SK-N-SH (cell line): ENCODE measurements at regions not wholly inside any gene's neighbourhood (a gene's known extent, or its start where the extent isn't known, plus 50 kb on each side); places are given as distances from the start of the nearest gene placed in this dataset.

Experiments used
- CTCF ChIA-PET: fragments of 300-600, 350-600 bp; formaldehyde crosslinking; extraction: SDS; loops from one replicate; lab custom pipeline; 2021; lab: Yijun Ruan, JAX
- POLR2A ChIA-PET: fragments of 350-600 bp; sonication (Branson Sonifier 250); formaldehyde crosslinking; extraction: SDS; loops from one replicate; lab custom pipeline; 2020; ENCODE audit warnings: antibody characterized with exemption, inconsistent platforms; lab: Yijun Ruan, JAX
- DNase-seq: peaks from one replicate; pipeline ENCODE4 v3.0.0; 2012
- H2AFZ ChIP-seq: fragments of 200-600 bp; sonication (generic); 2 replicates; pipeline ENCODE4 v1.8.1; 2016; ENCODE audit warnings: antibody characterized with exemption, mild to moderate bottlenecking, low read depth
- H3F3A ChIP-seq: fragments of 200-600 bp; sonication (generic); replicated peaks from 2 replicates; pipeline ENCODE3; 2016; ENCODE audit warnings: antibody characterized with exemption, mild to moderate bottlenecking; ENCODE audit not compliant: insufficient read depth
- H3K27ac ChIP-seq, 2 experiments: fragments of 200-500 bp in 1 of 2; fragments of 200-600 bp in 1 of 2; sonication (Bioruptor generic) in 1 of 2; sonication (generic), shearing (Covaris generic) in 1 of 2; 2 replicates each; pipeline versions ENCODE4 v1.5.1 to v1.6.1; 2014 to 2016; ENCODE audit warnings: low read depth in 2 of 2, inconsistent platforms in 1 of 2, low read length in 1 of 2, mild to moderate bottlenecking in 1 of 2, mixed read lengths in 1 of 2
- H3K27me3 ChIP-seq: fragments of 200-600 bp; sonication (generic), shearing (Covaris generic); 2 replicates; pipeline ENCODE4 v1.6.1; 2016; ENCODE audit warnings: mixed run types; ENCODE audit not compliant: insufficient read depth
- H3K36me3 ChIP-seq, 2 experiments: fragments of 200-500 bp in 1 of 2; fragments of 200-600 bp in 1 of 2; sonication (Bioruptor generic) in 1 of 2; sonication (generic) in 1 of 2; replicated peaks in 1 of 2; 2 replicates each; pipeline versions ENCODE3 to v1.5.1; 2014 to 2016; ENCODE audit warnings: low read length in 1 of 2, mild to moderate bottlenecking in 1 of 2; ENCODE audit not compliant: insufficient read depth in 2 of 2, control insufficient read depth in 1 of 2
- H3K4me1 ChIP-seq, 2 experiments: fragments of 200-500 bp in 1 of 2; fragments of 200-600 bp in 1 of 2; sonication (Bioruptor generic) in 1 of 2; sonication (generic), shearing (Covaris generic) in 1 of 2; 2 replicates each; pipeline versions ENCODE4 v1.5.1 to v1.6.1; 2014 to 2016; ENCODE audit warnings: low read depth in 1 of 2, low read length in 1 of 2, mixed run types in 1 of 2; ENCODE audit not compliant: insufficient read depth in 2 of 2, control insufficient read depth in 1 of 2
- H3K4me2 ChIP-seq: fragments of 200-600 bp; sonication (generic), shearing (Covaris generic); 2 replicates; pipeline ENCODE4 v1.6.1; 2017; ENCODE audit warnings: mixed run types
- H3K4me3 ChIP-seq, 2 experiments: fragments of 200-500 bp in 1 of 2; fragments of 200-600 bp in 1 of 2; sonication (Bioruptor generic) in 1 of 2; sonication (generic), shearing (Covaris generic) in 1 of 2; 2 replicates each; pipeline versions ENCODE4 v1.5.1 to v1.8.1; 2014 to 2016; ENCODE audit warnings: low read depth in 2 of 2, inconsistent platforms in 1 of 2, low read length in 1 of 2, mild to moderate bottlenecking in 1 of 2, mixed read lengths in 1 of 2, moderate library complexity in 1 of 2
- H3K79me2 ChIP-seq: fragments of 200-600 bp; sonication (generic); 2 replicates; pipeline ENCODE4 v1.8.1; 2017; ENCODE audit warnings: mild to moderate bottlenecking; ENCODE audit not compliant: insufficient read depth
- H3K9ac ChIP-seq: fragments of 200-600 bp; sonication (generic); 2 replicates; pipeline ENCODE4 v1.6.1; 2017; ENCODE audit warnings: mixed run types
- H3K9me2 ChIP-seq: fragments of 200-600 bp; sonication (generic); 2 replicates; pipeline ENCODE4 v1.6.1; 2017; ENCODE audit warnings: mixed run types
- H3K9me3 ChIP-seq: fragments of 200-600 bp; sonication (generic); 2 replicates; pipeline ENCODE4 v1.6.1; 2017; ENCODE audit warnings: mixed run types, mild to moderate bottlenecking, moderate library complexity
- H4K20me1 ChIP-seq: fragments of 200-600 bp; sonication (generic); 2 replicates; pipeline ENCODE4 v1.6.1; 2017; ENCODE audit warnings: mild to moderate bottlenecking, mixed run types; ENCODE audit not compliant: insufficient read depth
- ELF1 ChIP-seq: IDR thresholded peaks from 2 replicates; pipeline ENCODE4 v1.4.0; 2012
- EP300 ChIP-seq, 2 experiments: IDR thresholded peaks; 2 replicates each; pipeline versions ENCODE4 v1.4.0 to v1.6.1; 2012; ENCODE audit warnings: borderline replicate concordance in 1 of 2, low read depth in 1 of 2, low read length in 1 of 2
- EZH2phosphoT487 ChIP-seq: fragments of 200-600 bp; sonication (generic); IDR thresholded peaks from 2 replicates; pipeline ENCODE4 v1.6.1; 2017; ENCODE audit warnings: low read depth, mixed run types, mild to moderate bottlenecking, antibody characterized with exemption, moderate library complexity, borderline replicate concordance
- FOXJ3 ChIP-seq: sonication (generic); formaldehyde crosslinking; IDR thresholded peaks from 2 replicates; pipeline ENCODE4 v1.5.1; 2020; ENCODE audit warnings: mild to moderate bottlenecking, missing genetic modification reagents
- FOXM1 ChIP-seq: IDR thresholded peaks from 2 replicates; pipeline ENCODE4 v1.4.0; 2012; ENCODE audit warnings: low read depth, mild to moderate bottlenecking
- GABPA ChIP-seq: IDR thresholded peaks from 2 replicates; pipeline ENCODE4 v1.4.0; 2012; ENCODE audit warnings: low read depth, mild to moderate bottlenecking
- GATA2 ChIP-seq: sonication (generic); formaldehyde crosslinking; IDR thresholded peaks from 2 replicates; pipeline ENCODE4 v1.5.0; 2020; ENCODE audit warnings: mild to moderate bottlenecking, missing genetic modification reagents
- MEF2A ChIP-seq: IDR thresholded peaks from 2 replicates; pipeline ENCODE4 v1.4.0; 2012; ENCODE audit warnings: low read depth, borderline replicate concordance
- NFIC ChIP-seq: IDR thresholded peaks from 2 replicates; pipeline ENCODE4 v1.4.0; 2012; ENCODE audit warnings: borderline replicate concordance
- RCOR1 ChIP-seq: fragments of 150-350 bp; IDR thresholded peaks from 2 replicates; pipeline ENCODE4 v1.6.1; 2017; ENCODE audit warnings: antibody characterized with exemption, low read length
- RXRA ChIP-seq: IDR thresholded peaks from 2 replicates; pipeline ENCODE4 v1.4.0; 2012; ENCODE audit warnings: low read depth, mild to moderate bottlenecking, borderline replicate concordance
- SIN3A ChIP-seq: IDR thresholded peaks from 2 replicates; pipeline ENCODE4 v1.6.1; 2012; ENCODE audit warnings: low read depth, mild to moderate bottlenecking, low read length, moderate library complexity, borderline replicate concordance
- YY1 ChIP-seq: IDR thresholded peaks from 2 replicates; pipeline ENCODE4 v1.4.0; 2012; ENCODE audit warnings: low read depth, mild to moderate bottlenecking
- WGBS: methylation state at CpG from one replicate; pipeline ENCODE4 v1.1.6; 2017; ENCODE audit warnings: low lambda C conversion rate; 5-methylcytosine and 5-hydroxymethylcytosine counted together
- TF ChIP-seq, protein P1 (sequence below): IDR thresholded peaks from 2 replicates; pipeline ENCODE4 v1.4.0; 2012; ENCODE audit warnings: low read depth, borderline replicate concordance
- TF ChIP-seq, protein P2 (sequence below): IDR thresholded peaks from 2 replicates; pipeline ENCODE4; 2012
- TF ChIP-seq, protein P3 (sequence below): IDR thresholded peaks from 2 replicates; pipeline ENCODE4 v1.6.1; 2012; ENCODE audit warnings: mild to moderate bottlenecking, low read depth, low read length, moderate library complexity

DNA sequence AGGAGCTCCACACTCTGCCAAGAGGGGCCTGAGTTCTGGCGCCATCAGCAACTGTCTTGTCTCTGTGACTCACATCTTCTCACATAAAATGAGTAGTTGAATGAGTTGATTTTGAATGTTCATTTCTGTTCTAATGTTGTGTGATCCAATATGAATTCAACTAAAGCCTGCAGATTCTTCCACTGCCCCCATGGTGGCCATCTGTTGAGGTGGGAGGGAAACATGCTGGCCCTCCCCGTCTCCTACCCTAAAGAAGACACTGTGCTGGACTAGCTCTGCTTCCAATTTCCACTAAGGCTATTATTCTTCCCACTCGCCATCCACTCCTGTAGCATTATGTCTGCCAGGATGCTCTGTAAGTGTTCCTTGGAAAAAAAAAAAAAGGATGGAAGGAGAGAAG lies 555.6 kb upstream of the LARGE1 start (continued):
- TF ChIP-seq, protein P1, sequence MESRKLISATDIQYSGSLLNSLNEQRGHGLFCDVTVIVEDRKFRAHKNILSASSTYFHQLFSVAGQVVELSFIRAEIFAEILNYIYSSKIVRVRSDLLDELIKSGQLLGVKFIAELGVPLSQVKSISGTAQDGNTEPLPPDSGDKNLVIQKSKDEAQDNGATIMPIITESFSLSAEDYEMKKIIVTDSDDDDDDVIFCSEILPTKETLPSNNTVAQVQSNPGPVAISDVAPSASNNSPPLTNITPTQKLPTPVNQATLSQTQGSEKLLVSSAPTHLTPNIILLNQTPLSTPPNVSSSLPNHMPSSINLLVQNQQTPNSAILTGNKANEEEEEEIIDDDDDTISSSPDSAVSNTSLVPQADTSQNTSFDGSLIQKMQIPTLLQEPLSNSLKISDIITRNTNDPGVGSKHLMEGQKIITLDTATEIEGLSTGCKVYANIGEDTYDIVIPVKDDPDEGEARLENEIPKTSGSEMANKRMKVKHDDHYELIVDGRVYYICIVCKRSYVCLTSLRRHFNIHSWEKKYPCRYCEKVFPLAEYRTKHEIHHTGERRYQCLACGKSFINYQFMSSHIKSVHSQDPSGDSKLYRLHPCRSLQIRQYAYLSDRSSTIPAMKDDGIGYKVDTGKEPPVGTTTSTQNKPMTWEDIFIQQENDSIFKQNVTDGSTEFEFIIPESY = no peak
- TF ChIP-seq SIN3A (no peak), FOXJ3 (CRISPR knock-in tag) (no peak), EP300 (IDR thresholded peaks at IDR 0.05; ENCODE audit: borderline replicate concordance in 1 of 2, low read depth in 1 of 2, low read length in 1 of 2) (no peak), MEF2A (no peak), NFIC (no peak), ELF1 (no peak)

DNA sequence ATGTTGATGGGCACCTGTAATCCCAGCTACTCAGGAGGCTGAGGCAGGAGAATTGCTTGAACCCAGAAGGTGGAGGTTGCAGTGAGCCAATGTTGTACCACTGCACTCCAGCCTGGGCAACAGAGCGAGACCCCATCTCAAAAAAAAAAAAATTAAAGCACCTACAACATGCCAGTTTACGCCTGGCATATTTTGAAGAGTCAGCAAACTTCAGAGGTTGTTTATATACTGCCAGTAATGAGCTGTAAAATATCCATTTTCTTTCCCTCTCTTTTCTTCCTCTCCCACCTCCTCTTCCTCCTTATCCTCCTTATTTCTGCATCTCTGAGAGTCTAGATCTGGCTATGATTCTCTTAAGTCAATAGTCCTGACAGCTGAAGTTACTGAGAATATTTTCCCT lies 556.5 kb upstream of the LARGE1 start:
- TF ChIP-seq GATA2 (CRISPR knock-in tag) (no peak), RCOR1 (no peak), NFIC (no peak), ELF1 (no peak), FOXM1 (no peak), YY1 (no peak), RXRA (no peak), EZH2phosphoT487 (no peak), GABPA (no peak)
- TF ChIP-seq, protein P2, sequence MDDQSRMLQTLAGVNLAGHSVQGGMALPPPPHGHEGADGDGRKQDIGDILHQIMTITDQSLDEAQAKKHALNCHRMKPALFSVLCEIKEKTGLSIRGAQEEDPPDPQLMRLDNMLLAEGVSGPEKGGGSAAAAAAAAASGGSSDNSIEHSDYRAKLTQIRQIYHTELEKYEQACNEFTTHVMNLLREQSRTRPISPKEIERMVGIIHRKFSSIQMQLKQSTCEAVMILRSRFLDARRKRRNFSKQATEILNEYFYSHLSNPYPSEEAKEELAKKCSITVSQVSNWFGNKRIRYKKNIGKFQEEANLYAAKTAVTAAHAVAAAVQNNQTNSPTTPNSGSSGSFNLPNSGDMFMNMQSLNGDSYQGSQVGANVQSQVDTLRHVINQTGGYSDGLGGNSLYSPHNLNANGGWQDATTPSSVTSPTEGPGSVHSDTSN = no peak
- TF ChIP-seq, protein P3, sequence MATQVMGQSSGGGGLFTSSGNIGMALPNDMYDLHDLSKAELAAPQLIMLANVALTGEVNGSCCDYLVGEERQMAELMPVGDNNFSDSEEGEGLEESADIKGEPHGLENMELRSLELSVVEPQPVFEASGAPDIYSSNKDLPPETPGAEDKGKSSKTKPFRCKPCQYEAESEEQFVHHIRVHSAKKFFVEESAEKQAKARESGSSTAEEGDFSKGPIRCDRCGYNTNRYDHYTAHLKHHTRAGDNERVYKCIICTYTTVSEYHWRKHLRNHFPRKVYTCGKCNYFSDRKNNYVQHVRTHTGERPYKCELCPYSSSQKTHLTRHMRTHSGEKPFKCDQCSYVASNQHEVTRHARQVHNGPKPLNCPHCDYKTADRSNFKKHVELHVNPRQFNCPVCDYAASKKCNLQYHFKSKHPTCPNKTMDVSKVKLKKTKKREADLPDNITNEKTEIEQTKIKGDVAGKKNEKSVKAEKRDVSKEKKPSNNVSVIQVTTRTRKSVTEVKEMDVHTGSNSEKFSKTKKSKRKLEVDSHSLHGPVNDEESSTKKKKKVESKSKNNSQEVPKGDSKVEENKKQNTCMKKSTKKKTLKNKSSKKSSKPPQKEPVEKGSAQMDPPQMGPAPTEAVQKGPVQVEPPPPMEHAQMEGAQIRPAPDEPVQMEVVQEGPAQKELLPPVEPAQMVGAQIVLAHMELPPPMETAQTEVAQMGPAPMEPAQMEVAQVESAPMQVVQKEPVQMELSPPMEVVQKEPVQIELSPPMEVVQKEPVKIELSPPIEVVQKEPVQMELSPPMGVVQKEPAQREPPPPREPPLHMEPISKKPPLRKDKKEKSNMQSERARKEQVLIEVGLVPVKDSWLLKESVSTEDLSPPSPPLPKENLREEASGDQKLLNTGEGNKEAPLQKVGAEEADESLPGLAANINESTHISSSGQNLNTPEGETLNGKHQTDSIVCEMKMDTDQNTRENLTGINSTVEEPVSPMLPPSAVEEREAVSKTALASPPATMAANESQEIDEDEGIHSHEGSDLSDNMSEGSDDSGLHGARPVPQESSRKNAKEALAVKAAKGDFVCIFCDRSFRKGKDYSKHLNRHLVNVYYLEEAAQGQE = no peak
- Histone ChIP-seq H3K27ac (no peak overlapping the region), H3K9ac (no peak overlapping the region), H3K9me2 (no peaks in the 10 kb centered on the region), H3K4me3 (no peak overlapping the region), H4K20me1 (no peaks in the 10 kb centered on the region), H3F3A (no peaks in the 10 kb centered on the region), H3K27me3 (no peaks in the 10 kb centered on the region), H3K9me3 (peaks cover 3% of the 10 kb centered on the region; the same call in 1 of the 2 replicates), H2AFZ (no peak overlapping the region), H3K4me1 (no peaks in the 10 kb centered on the region), H3K79me2 (no peaks in the 10 kb centered on the region), H3K36me3 (no peaks in the 10 kb centered on the region), H3K4me2 (no peak overlapping the region)
- 0% methylated on average over 2 of the region's 2 CpGs for WGBS
- DNase-seq = no peak
- POLR2A ChIA-PET = no interaction called here
- CTCF ChIA-PET = no interaction called here
